ENCODE measurements at regions not wholly inside any gene's neighbourhood (a gene's known extent, or its start where the extent isn't known, plus 50 kb on each side); places are given as distances from the start of the nearest gene placed in this dataset.
"Not testable (repeated sequence)": the region's sequence is repeated elsewhere in the genome, so short reads cannot be mapped to it uniquely, and the experiment has no call there.

DNA sequence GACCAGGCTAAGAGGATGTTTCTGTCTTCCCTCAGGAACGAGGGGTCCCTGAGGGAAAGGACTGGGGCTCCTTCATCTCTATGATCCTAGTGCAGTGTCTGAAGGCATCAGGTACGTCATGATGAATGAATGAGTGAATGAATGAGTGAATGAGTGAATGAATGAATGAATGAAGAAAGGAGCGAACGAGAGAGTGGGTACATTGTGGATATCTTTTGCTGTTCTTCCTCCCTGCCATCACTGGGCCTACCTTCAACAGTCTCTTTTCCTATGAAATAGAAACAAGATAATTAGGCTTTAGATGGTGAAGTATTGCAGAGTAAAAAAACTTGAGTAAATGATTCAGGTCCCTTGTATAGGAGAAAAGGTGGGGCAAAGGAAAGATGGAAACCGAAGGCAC, 111.3 kb upstream of the CRHR1 start:
- Mint-ChIP-seq H3K9me3 (peaks cover 0 to 8% (median 5%) of the 10 kb centered on the region in 5 donors), H3K4me1 (no peaks in the 10 kb centered on the region), H3K36me3 (no peaks in the 10 kb centered on the region), H3K27me3 (peaks cover 31 to 47% of the 10 kb centered on the region in 2 donors), H3K27ac (no peak overlapping the region), H3K4me3 (no peak overlapping the region)
- DNase-seq, result no peak
- Histone ChIP-seq H3K4me1 (ENCODE audit: insufficient read depth, low read length) (no peaks in the 10 kb centered on the region), H3K27me3 (ENCODE audit: insufficient read depth, low read length, poor library complexity, severe bottlenecking) (no peaks in the 10 kb centered on the region), H3K9me3 (ENCODE audit: low read length) (no peaks in the 10 kb centered on the region), H3K4me3 (ENCODE audit: low read length) (no peak overlapping the region), H3K36me3 (ENCODE audit: insufficient read depth, low read length) (no peaks in the 10 kb centered on the region), H3K27ac (ENCODE audit: low read depth, low read length) (no peak overlapping the region)
- POLR2A ChIA-PET, result no interaction called here
- CTCF ChIA-PET, result no interaction called here

DNA sequence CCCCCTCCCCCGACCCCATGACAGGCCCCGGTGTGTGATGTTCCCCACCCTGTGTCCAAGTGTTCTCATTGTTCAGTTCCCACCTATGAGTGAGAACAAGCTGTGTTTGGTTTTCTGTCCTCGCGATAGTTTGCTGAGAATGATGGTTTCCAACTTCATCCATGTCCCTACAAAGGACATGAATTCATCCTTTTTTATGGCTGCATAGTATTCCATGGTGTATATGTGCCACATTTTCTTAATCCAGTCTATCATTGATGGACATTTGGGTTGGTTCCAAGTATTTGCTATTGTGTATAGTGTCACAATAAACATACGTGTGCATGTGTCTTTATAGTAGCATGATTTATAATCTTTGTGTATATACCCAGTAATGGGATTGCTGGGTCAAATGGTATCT, 110.4 kb upstream of the CRHR1 start:
- peaks cover 31 to 43% of the 10 kb centered on the region in 2 donors for H3K27me3 Mint-ChIP-seq
- H3K9me3 ChIP-seq (ENCODE audit: low read length); POLR2A ChIA-PET; H3K27ac Mint-ChIP-seq; H3K4me1 Mint-ChIP-seq; H3K36me3 ChIP-seq (ENCODE audit: insufficient read depth, low read length); H3K9me3 Mint-ChIP-seq; H3K36me3 Mint-ChIP-seq; DNase-seq; H3K4me3 ChIP-seq (ENCODE audit: low read length); H3K4me1 ChIP-seq (ENCODE audit: insufficient read depth, low read length); H3K4me3 Mint-ChIP-seq; H3K27me3 ChIP-seq (ENCODE audit: insufficient read depth, low read length, poor library complexity, severe bottlenecking); H3K27ac ChIP-seq (ENCODE audit: low read depth, low read length); CTCF ChIA-PET: not testable (repeated sequence)

- POLR2A ChIA-PET, result no interaction called here
- H3K36me3 Mint-ChIP-seq, result no peaks in the 10 kb centered on the region
Observed at GRCh38 chr17:45675012-45675411, 109.1 kb upstream of the CRHR1 start.

DNA sequence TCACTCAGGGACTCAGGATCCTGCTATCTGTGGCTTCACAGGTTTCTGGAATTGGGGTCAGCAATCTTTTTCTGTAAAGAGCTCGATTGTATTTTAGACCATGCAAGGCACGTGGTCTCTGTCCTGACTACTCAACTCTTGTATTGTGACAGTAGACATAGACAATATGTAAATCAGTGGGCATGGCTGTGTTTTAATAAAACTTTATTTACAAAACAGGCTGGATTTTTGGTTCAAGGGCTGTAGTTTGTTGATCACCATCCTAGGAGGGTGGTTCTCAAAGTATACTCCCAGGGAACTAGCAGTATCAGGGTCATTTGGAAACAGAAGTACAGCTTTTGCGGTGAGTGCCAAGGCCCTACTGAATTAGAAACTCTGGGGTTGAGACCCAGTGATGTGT, 108.2 kb upstream of the CRHR1 start:
- ChIA-PET CTCF (no interaction called here), POLR2A (no interaction called here)
- Histone ChIP-seq H3K36me3 (ENCODE audit: insufficient read depth, low read length) (no peaks in the 10 kb centered on the region), H3K4me3 (ENCODE audit: low read length) (no peak overlapping the region), H3K9me3 (ENCODE audit: low read length) (no peaks in the 10 kb centered on the region), H3K27me3 (ENCODE audit: insufficient read depth, low read length, poor library complexity, severe bottlenecking) (no peaks in the 10 kb centered on the region), H3K4me1 (ENCODE audit: insufficient read depth, low read length) (no peaks in the 10 kb centered on the region), H3K27ac (ENCODE audit: low read depth, low read length) (no peak overlapping the region)
- peaks cover 30 to 37% of the 10 kb centered on the region in 2 donors for H3K27me3 Mint-ChIP-seq
- H3K9me3 Mint-ChIP-seq, result peaks cover 2 to 10% (median 5%) of the 10 kb centered on the region in 5 donors
- no peak overlapping the region for H3K4me3 Mint-ChIP-seq
- DNase-seq, result no peak
- no peaks in the 10 kb centered on the region for H3K36me3 Mint-ChIP-seq
- no peaks in the 10 kb centered on the region for H3K4me1 Mint-ChIP-seq
- H3K27ac Mint-ChIP-seq, result no peak overlapping the region

More at GRCh38 chr17:45675012-45675411, 109.1 kb upstream of the CRHR1 start:
- Histone ChIP-seq H3K36me3 (ENCODE audit: insufficient read depth, low read length) (no peaks in the 10 kb centered on the region), H3K27me3 (ENCODE audit: insufficient read depth, low read length, poor library complexity, severe bottlenecking) (no peaks in the 10 kb centered on the region), H3K4me1 (ENCODE audit: insufficient read depth, low read length) (no peaks in the 10 kb centered on the region), H3K4me3 (ENCODE audit: low read length) (no peak overlapping the region), H3K27ac (ENCODE audit: low read depth, low read length) (no peak overlapping the region), H3K9me3 (ENCODE audit: low read length) (no peaks in the 10 kb centered on the region)
- peaks cover 2 to 10% (median 5%) of the 10 kb centered on the region in 5 donors for H3K9me3 Mint-ChIP-seq
- no peak overlapping the region for H3K27ac Mint-ChIP-seq
- no peak for DNase-seq
- CTCF ChIA-PET, result no interaction called here
- H3K4me3 Mint-ChIP-seq, result no peak overlapping the region
- H3K27me3 Mint-ChIP-seq, result peaks cover 30 to 40% of the 10 kb centered on the region in 2 donors
- no peaks in the 10 kb centered on the region for H3K4me1 Mint-ChIP-seq

GRCh38 chr17:45676695-45677094, 107.4 kb upstream of the CRHR1 start:
- no peak for DNase-seq
- H3K27me3 Mint-ChIP-seq, result peaks cover 34 to 40% of the 10 kb centered on the region in 2 donors
- H3K4me3 Mint-ChIP-seq, result no peak overlapping the region
- H3K4me1 ChIP-seq (ENCODE audit: insufficient read depth, low read length), result no peaks in the 10 kb centered on the region
- no peaks in the 10 kb centered on the region for H3K27me3 ChIP-seq (ENCODE audit: insufficient read depth, low read length, poor library complexity, severe bottlenecking)
- CTCF ChIA-PET, result no interaction called here
- no peaks in the 10 kb centered on the region for H3K4me1 Mint-ChIP-seq
- H3K36me3 ChIP-seq (ENCODE audit: insufficient read depth, low read length), result no peaks in the 10 kb centered on the region
- no peaks in the 10 kb centered on the region for H3K36me3 Mint-ChIP-seq
- POLR2A ChIA-PET, result no interaction called here
- no peak overlapping the region for H3K27ac Mint-ChIP-seq
- H3K27ac ChIP-seq (ENCODE audit: low read depth, low read length), result no peak overlapping the region
- H3K9me3 Mint-ChIP-seq, result peaks cover 2 to 10% (median 5%) of the 10 kb centered on the region in 5 donors
- H3K4me3 ChIP-seq (ENCODE audit: low read length), result no peak overlapping the region
- no peaks in the 10 kb centered on the region for H3K9me3 ChIP-seq (ENCODE audit: low read length)

DNA sequence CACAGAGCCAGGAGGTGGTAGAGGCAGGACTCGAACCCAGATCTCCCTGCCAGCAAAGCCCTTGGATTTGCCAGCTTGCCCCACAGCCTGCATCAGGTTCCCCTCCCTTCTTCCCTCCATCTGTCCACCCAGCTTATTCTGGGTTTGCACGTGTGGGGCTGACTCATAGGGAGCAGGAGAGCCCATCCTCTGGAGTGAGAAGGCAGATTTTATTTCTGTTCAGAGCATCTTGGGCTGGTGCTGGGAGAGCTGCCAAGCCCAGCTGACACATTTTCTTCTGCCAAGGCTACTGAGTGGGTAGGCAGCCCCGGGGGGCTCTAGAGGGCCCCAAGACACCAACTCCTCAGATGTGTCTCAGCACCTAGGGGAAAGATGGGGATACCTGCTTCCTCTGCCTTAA, 106.3 kb upstream of the CRHR1 start:
- H3K27me3 Mint-ChIP-seq, result peaks cover 28 to 44% of the 10 kb centered on the region in 2 donors
- H3K4me1 Mint-ChIP-seq, result no peaks in the 10 kb centered on the region
- H3K9me3 Mint-ChIP-seq, result peaks cover 2 to 10% (median 5%) of the 10 kb centered on the region in 5 donors
- no peaks in the 10 kb centered on the region for H3K4me1 ChIP-seq (ENCODE audit: insufficient read depth, low read length)
- H3K36me3 Mint-ChIP-seq, result no peaks in the 10 kb centered on the region
- H3K27ac Mint-ChIP-seq, result no peak overlapping the region
- no peak overlapping the region for H3K27ac ChIP-seq (ENCODE audit: low read depth, low read length)
- no peak for DNase-seq
- no peak overlapping the region for H3K4me3 ChIP-seq (ENCODE audit: low read length)
- H3K4me3 Mint-ChIP-seq, result no peak overlapping the region
- no peaks in the 10 kb centered on the region for H3K9me3 ChIP-seq (ENCODE audit: low read length)
- ChIA-PET POLR2A (no interaction called here), CTCF (no interaction called here)
- no peaks in the 10 kb centered on the region for H3K36me3 ChIP-seq (ENCODE audit: insufficient read depth, low read length)
- no peaks in the 10 kb centered on the region for H3K27me3 ChIP-seq (ENCODE audit: insufficient read depth, low read length, poor library complexity, severe bottlenecking)

GRCh38 chr17:45679426-45679825, 104.7 kb upstream of the CRHR1 start:
- DNase-seq, result no peak
- H3K9me3 ChIP-seq (ENCODE audit: low read length), result no peaks in the 10 kb centered on the region
- POLR2A ChIA-PET, result no interaction called here
- no peaks in the 10 kb centered on the region for H3K4me1 Mint-ChIP-seq
- H3K4me3 ChIP-seq (ENCODE audit: low read length), result no peak overlapping the region
- no peaks in the 10 kb centered on the region for H3K36me3 ChIP-seq (ENCODE audit: insufficient read depth, low read length)
- no peak overlapping the region for H3K27ac ChIP-seq (ENCODE audit: low read depth, low read length)
- H3K4me3 Mint-ChIP-seq, result no peak overlapping the region
- CTCF ChIA-PET, result no interaction called here
- H3K9me3 Mint-ChIP-seq, result peaks cover 2 to 8% (median 5%) of the 10 kb centered on the region in 5 donors
- H3K27ac Mint-ChIP-seq, result no peak overlapping the region
- H3K36me3 Mint-ChIP-seq, result no peaks in the 10 kb centered on the region
- H3K27me3 ChIP-seq (ENCODE audit: insufficient read depth, low read length, poor library complexity, severe bottlenecking), result no peaks in the 10 kb centered on the region
- no peaks in the 10 kb centered on the region for H3K4me1 ChIP-seq (ENCODE audit: insufficient read depth, low read length)
- peaks cover 28 to 43% of the 10 kb centered on the region in 2 donors for H3K27me3 Mint-ChIP-seq

- Mint-ChIP-seq H3K4me1 (no peaks in the 10 kb centered on the region), H3K27ac (no peak overlapping the region), H3K27me3 (peaks cover 24 to 43% of the 10 kb centered on the region in 2 donors), H3K36me3 (no peaks in the 10 kb centered on the region), H3K9me3 (peaks cover 2 to 8% (median 5%) of the 10 kb centered on the region in 5 donors), H3K4me3 (no peak overlapping the region)
- no peak for DNase-seq
- no peaks in the 10 kb centered on the region for H3K4me1 ChIP-seq (ENCODE audit: insufficient read depth, low read length)
- H3K27ac ChIP-seq (ENCODE audit: low read depth, low read length), result no peak overlapping the region
- CTCF ChIA-PET, result interaction anchor here (1.4 kb wide), 1 partner anchor 152 kb away, joined by 3 read pairs; no protein-coding TSS in a partner anchor
- POLR2A ChIA-PET, result no interaction called here
- no peaks in the 10 kb centered on the region for H3K9me3 ChIP-seq (ENCODE audit: low read length)
- no peak overlapping the region for H3K4me3 ChIP-seq (ENCODE audit: low read length)
- no peaks in the 10 kb centered on the region for H3K36me3 ChIP-seq (ENCODE audit: insufficient read depth, low read length)
- H3K27me3 ChIP-seq (ENCODE audit: insufficient read depth, low read length, poor library complexity, severe bottlenecking), result no peaks in the 10 kb centered on the region
Observed at GRCh38 chr17:45680360-45680759, 103.8 kb upstream of the CRHR1 start.

DNA sequence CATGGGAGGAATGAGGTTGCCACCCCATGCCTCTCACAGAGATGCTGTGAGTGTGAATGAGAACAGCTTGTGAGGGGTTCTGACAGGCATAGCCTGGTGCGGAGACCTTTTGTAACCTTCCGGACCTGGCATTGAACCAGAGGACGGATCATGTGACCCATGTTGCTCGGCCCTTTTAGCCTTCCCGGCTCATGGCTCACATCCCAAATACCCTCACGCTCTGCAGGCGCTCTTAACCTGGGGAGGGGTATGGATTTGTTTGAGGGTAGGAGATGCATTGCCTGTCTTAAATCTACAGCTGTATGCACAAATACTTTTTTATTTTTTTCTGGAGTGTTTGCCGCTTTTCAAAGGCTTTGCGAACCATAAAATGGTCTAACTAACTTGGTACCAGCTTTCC, 102.4 kb upstream of the CRHR1 start:
- Histone ChIP-seq H3K4me3 (ENCODE audit: low read length) (no peak overlapping the region), H3K27me3 (ENCODE audit: insufficient read depth, low read length, poor library complexity, severe bottlenecking) (no peaks in the 10 kb centered on the region), H3K9me3 (ENCODE audit: low read length) (no peaks in the 10 kb centered on the region), H3K4me1 (ENCODE audit: insufficient read depth, low read length) (no peaks in the 10 kb centered on the region), H3K36me3 (ENCODE audit: insufficient read depth, low read length) (no peaks in the 10 kb centered on the region), H3K27ac (ENCODE audit: low read depth, low read length) (no peak overlapping the region)
- no peak overlapping the region for H3K4me3 Mint-ChIP-seq
- ChIA-PET POLR2A (no interaction called here), CTCF (no interaction called here)
- peaks cover 16 to 34% of the 10 kb centered on the region in 2 donors for H3K27me3 Mint-ChIP-seq
- DNase-seq, result no peak
- no peaks in the 10 kb centered on the region for H3K4me1 Mint-ChIP-seq
- H3K9me3 Mint-ChIP-seq, result peaks cover 0 to 3% (median 0%) of the 10 kb centered on the region in 5 donors
- H3K27ac Mint-ChIP-seq, result peak overlapping the region in 1 of 8 donors; percentile 34
- H3K36me3 Mint-ChIP-seq, result no peaks in the 10 kb centered on the region

Measured in CD8-positive, alpha-beta memory T cell (primary cell).